ENCODE measurements at regions not wholly inside any gene's neighbourhood (a gene's known extent, or its start where the extent isn't known, plus 50 kb on each side); places are given as distances from the start of the nearest gene placed in this dataset.
"Not testable (repeated sequence)": the region's sequence is repeated elsewhere in the genome, so short reads cannot be mapped to it uniquely, and the experiment has no call there.

GRCh38 chr13:71358218-71358617, 508.8 kb downstream of the DACH1 start:
- H3K9me3 ChIP-seq (ENCODE audit: control insufficient read depth in 2 of 3, low read length in 3 of 3) = no peaks in the 10 kb centered on the region
- H3K4me1 Mint-ChIP-seq = no peaks in the 10 kb centered on the region
- ATAC-seq = no peak
- H3K27ac Mint-ChIP-seq = no peak overlapping the region
- H3K4me3 ChIP-seq (ENCODE audit: low read length) = no peak overlapping the region
- ChIA-PET POLR2A (no interaction called here), CTCF (no interaction called here)
- H3K36me3 ChIP-seq (ENCODE audit: control insufficient read depth in 2 of 3, insufficient read depth in 3 of 3, low read length in 3 of 3) = no peaks in the 10 kb centered on the region
- no peaks in the 10 kb centered on the region for H3K27me3 Mint-ChIP-seq
- H3K4me3 Mint-ChIP-seq = no peak overlapping the region
- no peaks in the 10 kb centered on the region for H3K27me3 ChIP-seq (ENCODE audit: control insufficient read depth in 2 of 2, insufficient read depth in 2 of 2, low read length in 2 of 2)
- no peaks in the 10 kb centered on the region for H3K36me3 Mint-ChIP-seq
- no peak for DNase-seq
- intact Hi-C loops (cut with micrococcal nuclease) = no loop called here
- H3K9me3 Mint-ChIP-seq = peaks cover 0 to 6% (median 0%) of the 10 kb centered on the region in 11 donors
- H3K4me1 ChIP-seq (ENCODE audit: control insufficient read depth in 2 of 2, insufficient read depth in 2 of 2, low read length in 2 of 2) = no peaks in the 10 kb centered on the region
- H3K27ac ChIP-seq (ENCODE audit: low read depth, low read length) = no peak overlapping the region

GRCh38 chr13:71355010-71355409, 512.0 kb downstream of the DACH1 start:
- CTCF ChIA-PET = no interaction called here
- DNase-seq (no peak), ATAC-seq (no peak)
- Mint-ChIP-seq H3K4me1 (no peaks in the 10 kb centered on the region), H3K27me3 (no peaks in the 10 kb centered on the region), H3K4me3 (no peak overlapping the region), H3K9me3 (peaks cover 0 to 11% (median 0%) of the 10 kb centered on the region in 11 donors), H3K27ac (no peak overlapping the region), H3K36me3 (no peaks in the 10 kb centered on the region)
- POLR2A ChIA-PET = no interaction called here
- intact Hi-C loops (cut with micrococcal nuclease) = no loop called here
- H3K27me3 ChIP-seq (ENCODE audit: control insufficient read depth in 2 of 2, insufficient read depth in 2 of 2, low read length in 2 of 2) = no peaks in the 10 kb centered on the region
- H3K4me1 ChIP-seq (ENCODE audit: control insufficient read depth in 2 of 2, insufficient read depth in 2 of 2, low read length in 2 of 2) = no peaks in the 10 kb centered on the region
- no peaks in the 10 kb centered on the region for H3K9me3 ChIP-seq (ENCODE audit: control insufficient read depth in 2 of 3, low read length in 3 of 3)
- H3K36me3 ChIP-seq (ENCODE audit: control insufficient read depth in 2 of 3, insufficient read depth in 3 of 3, low read length in 3 of 3) = no peaks in the 10 kb centered on the region
- no peak overlapping the region for H3K4me3 ChIP-seq (ENCODE audit: low read length)
- H3K27ac ChIP-seq (ENCODE audit: low read depth, low read length) = no peak overlapping the region

- H3K4me1 ChIP-seq (ENCODE audit: control insufficient read depth in 2 of 2, insufficient read depth in 2 of 2, low read length in 2 of 2) = no peaks in the 10 kb centered on the region
- H3K27ac ChIP-seq (ENCODE audit: low read depth, low read length) = no peak overlapping the region
- Mint-ChIP-seq H3K36me3 (no peaks in the 10 kb centered on the region), H3K9me3 (peaks cover 0 to 8% (median 0%) of the 10 kb centered on the region in 11 donors), H3K4me3 (no peak overlapping the region), H3K4me1 (no peaks in the 10 kb centered on the region), H3K27ac (no peak overlapping the region), H3K27me3 (peaks cover 0 to 5% (median 0%) of the 10 kb centered on the region in 5 donors)
- CTCF ChIA-PET = no interaction called here
- no peaks in the 10 kb centered on the region for H3K36me3 ChIP-seq (ENCODE audit: control insufficient read depth in 2 of 3, insufficient read depth in 3 of 3, low read length in 3 of 3)
- no peak for DNase-seq
- no peak overlapping the region for H3K4me3 ChIP-seq (ENCODE audit: low read length)
- intact Hi-C loops (cut with micrococcal nuclease) = no loop called here
- POLR2A ChIA-PET = no interaction called here
- no peaks in the 10 kb centered on the region for H3K27me3 ChIP-seq (ENCODE audit: control insufficient read depth in 2 of 2, insufficient read depth in 2 of 2, low read length in 2 of 2)
- ATAC-seq = no peak
- H3K9me3 ChIP-seq (ENCODE audit: control insufficient read depth in 2 of 3, low read length in 3 of 3) = no peaks in the 10 kb centered on the region
Observed at GRCh38 chr13:71350886-71351285, 516.1 kb downstream of the DACH1 start.

GRCh38 chr13:71345856-71346255, 521.1 kb downstream of the DACH1 start:
- H3K4me3 Mint-ChIP-seq; H3K27me3 ChIP-seq (ENCODE audit: control insufficient read depth in 2 of 2, insufficient read depth in 2 of 2, low read length in 2 of 2); H3K27me3 Mint-ChIP-seq; H3K36me3 Mint-ChIP-seq; H3K4me1 Mint-ChIP-seq; ATAC-seq; H3K27ac ChIP-seq (ENCODE audit: low read depth, low read length); H3K4me3 ChIP-seq (ENCODE audit: low read length); intact Hi-C loops (cut with micrococcal nuclease); H3K9me3 ChIP-seq (ENCODE audit: control insufficient read depth in 2 of 3, low read length in 3 of 3); DNase-seq; H3K27ac Mint-ChIP-seq; H3K4me1 ChIP-seq (ENCODE audit: control insufficient read depth in 2 of 2, insufficient read depth in 2 of 2, low read length in 2 of 2); H3K36me3 ChIP-seq (ENCODE audit: control insufficient read depth in 2 of 3, insufficient read depth in 3 of 3, low read length in 3 of 3); POLR2A ChIA-PET; H3K9me3 Mint-ChIP-seq; CTCF ChIA-PET: not testable (repeated sequence)

- Histone ChIP-seq H3K4me3 (ENCODE audit: low read length) (no peak overlapping the region), H3K4me1 (ENCODE audit: control insufficient read depth in 2 of 2, insufficient read depth in 2 of 2, low read length in 2 of 2) (no peaks in the 10 kb centered on the region), H3K36me3 (ENCODE audit: control insufficient read depth in 2 of 3, insufficient read depth in 3 of 3, low read length in 3 of 3) (no peaks in the 10 kb centered on the region), H3K9me3 (ENCODE audit: control insufficient read depth in 2 of 3, low read length in 3 of 3) (no peaks in the 10 kb centered on the region), H3K27ac (ENCODE audit: low read depth, low read length) (no peak overlapping the region), H3K27me3 (ENCODE audit: control insufficient read depth in 2 of 2, insufficient read depth in 2 of 2, low read length in 2 of 2) (no peaks in the 10 kb centered on the region)
- no peak for ATAC-seq
- Mint-ChIP-seq H3K27ac (no peak overlapping the region), H3K27me3 (no peaks in the 10 kb centered on the region), H3K4me3 (no peak overlapping the region), H3K4me1 (no peaks in the 10 kb centered on the region), H3K9me3 (peaks cover 0 to 4% (median 0%) of the 10 kb centered on the region in 11 donors), H3K36me3 (no peaks in the 10 kb centered on the region)
- intact Hi-C loops (cut with micrococcal nuclease) = no loop called here
- POLR2A ChIA-PET = no interaction called here
- CTCF ChIA-PET = no interaction called here
- no peak for DNase-seq
Observed at GRCh38 chr13:71339736-71340135, 527.3 kb downstream of the DACH1 start.

- no peak for ATAC-seq
- no peaks in the 10 kb centered on the region for H3K9me3 ChIP-seq (ENCODE audit: control insufficient read depth in 2 of 3, low read length in 3 of 3)
- H3K27ac ChIP-seq (ENCODE audit: low read depth, low read length) = no peak overlapping the region
- Mint-ChIP-seq H3K9me3 (peaks cover 0 to 2% (median 0%) of the 10 kb centered on the region in 11 donors), H3K36me3 (no peaks in the 10 kb centered on the region), H3K27ac (no peak overlapping the region), H3K4me3 (no peak overlapping the region), H3K4me1 (no peaks in the 10 kb centered on the region), H3K27me3 (no peaks in the 10 kb centered on the region)
- no peaks in the 10 kb centered on the region for H3K4me1 ChIP-seq (ENCODE audit: control insufficient read depth in 2 of 2, insufficient read depth in 2 of 2, low read length in 2 of 2)
- no peak overlapping the region for H3K4me3 ChIP-seq (ENCODE audit: low read length)
- H3K27me3 ChIP-seq (ENCODE audit: control insufficient read depth in 2 of 2, insufficient read depth in 2 of 2, low read length in 2 of 2) = no peaks in the 10 kb centered on the region
- no peak for DNase-seq
- no peaks in the 10 kb centered on the region for H3K36me3 ChIP-seq (ENCODE audit: control insufficient read depth in 2 of 3, insufficient read depth in 3 of 3, low read length in 3 of 3)
- ChIA-PET POLR2A (no interaction called here), CTCF (no interaction called here)
- intact Hi-C loops (cut with micrococcal nuclease) = no loop called here
Observed at GRCh38 chr13:71339005-71339404, 528.0 kb downstream of the DACH1 start.

- no peaks in the 10 kb centered on the region for H3K36me3 Mint-ChIP-seq
- Histone ChIP-seq H3K36me3 (ENCODE audit: control insufficient read depth in 2 of 3, insufficient read depth in 3 of 3, low read length in 3 of 3) (no peaks in the 10 kb centered on the region), H3K27me3 (ENCODE audit: control insufficient read depth in 2 of 2, insufficient read depth in 2 of 2, low read length in 2 of 2) (no peaks in the 10 kb centered on the region), H3K4me1 (ENCODE audit: control insufficient read depth in 2 of 2, insufficient read depth in 2 of 2, low read length in 2 of 2) (no peaks in the 10 kb centered on the region), H3K9me3 (ENCODE audit: control insufficient read depth in 2 of 3, low read length in 3 of 3) (no peaks in the 10 kb centered on the region), H3K27ac (ENCODE audit: low read depth, low read length) (no peak overlapping the region), H3K4me3 (ENCODE audit: low read length) (no peak overlapping the region)
- H3K27ac Mint-ChIP-seq = no peak overlapping the region
- DNase-seq = no peak
- H3K9me3 Mint-ChIP-seq = peaks cover 0 to 2% (median 0%) of the 10 kb centered on the region in 11 donors
- ChIA-PET CTCF (no interaction called here), POLR2A (no interaction called here)
- H3K27me3 Mint-ChIP-seq = no peaks in the 10 kb centered on the region
- no peaks in the 10 kb centered on the region for H3K4me1 Mint-ChIP-seq
- intact Hi-C loops (cut with micrococcal nuclease) = no loop called here
- no peak for ATAC-seq
- no peak overlapping the region for H3K4me3 Mint-ChIP-seq
Observed at GRCh38 chr13:71338070-71338469, 528.9 kb downstream of the DACH1 start.

All from naive thymus-derived CD4-positive, alpha-beta T cell (primary cell).